ENCODE measurements at regions not wholly inside any gene's neighbourhood (a gene's known extent, or its start where the extent isn't known, plus 50 kb on each side); places are given as distances from the start of the nearest gene placed in this dataset.

DNA sequence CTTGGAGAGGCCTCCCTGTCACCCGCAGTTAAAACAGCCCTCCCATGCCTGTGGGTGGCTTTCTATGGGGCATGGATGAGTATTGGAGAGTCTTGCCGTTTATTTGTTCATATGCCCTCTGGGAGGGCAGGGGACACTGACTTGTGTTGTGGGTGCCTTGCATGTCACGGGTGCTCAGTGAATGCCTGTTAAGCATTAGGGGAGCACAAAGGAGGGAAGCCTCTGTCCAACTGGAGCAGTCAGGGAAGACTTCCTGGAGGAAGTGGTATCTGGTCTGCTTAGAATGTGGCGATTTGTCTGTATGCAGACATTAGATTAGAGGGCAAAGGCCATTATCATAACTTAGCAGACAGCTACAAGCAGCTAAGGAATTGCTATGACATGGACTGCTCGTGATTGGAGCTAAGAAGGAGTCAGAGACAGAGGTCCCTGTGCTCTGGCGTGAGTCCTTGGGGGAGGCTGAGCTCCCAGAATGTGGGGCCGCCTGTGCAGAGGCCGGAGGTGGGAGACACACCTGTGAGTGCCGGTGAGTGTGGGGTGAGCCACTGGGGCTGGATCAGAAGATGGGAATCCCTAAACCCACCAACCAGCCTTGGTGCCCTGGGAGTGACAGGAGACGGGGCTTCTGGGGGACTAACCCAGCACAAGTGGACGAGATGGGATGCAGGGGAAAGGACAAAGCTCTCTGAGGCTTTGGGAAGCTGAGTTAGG is 286.1 kb downstream of the SEC14L1 start:
- DNase-seq (ENCODE audit: low read depth, low spot score) = no peak

- peak; percentile 34 for DNase-seq (ENCODE audit: low read depth, low spot score)
Observed at GRCh38 chr17:77427391-77427991, 286.7 kb downstream of the SEC14L1 start.

GRCh38 chr17:77428020-77428748 is 287.4 kb downstream of the SEC14L1 start:
- DNase-seq (ENCODE audit: low read depth, low spot score) = no peak

GRCh38 chr17:77428749-77429368 is 288.1 kb downstream of the SEC14L1 start:
- DNase-seq (ENCODE audit: low read depth, low spot score) = no peak

DNA sequence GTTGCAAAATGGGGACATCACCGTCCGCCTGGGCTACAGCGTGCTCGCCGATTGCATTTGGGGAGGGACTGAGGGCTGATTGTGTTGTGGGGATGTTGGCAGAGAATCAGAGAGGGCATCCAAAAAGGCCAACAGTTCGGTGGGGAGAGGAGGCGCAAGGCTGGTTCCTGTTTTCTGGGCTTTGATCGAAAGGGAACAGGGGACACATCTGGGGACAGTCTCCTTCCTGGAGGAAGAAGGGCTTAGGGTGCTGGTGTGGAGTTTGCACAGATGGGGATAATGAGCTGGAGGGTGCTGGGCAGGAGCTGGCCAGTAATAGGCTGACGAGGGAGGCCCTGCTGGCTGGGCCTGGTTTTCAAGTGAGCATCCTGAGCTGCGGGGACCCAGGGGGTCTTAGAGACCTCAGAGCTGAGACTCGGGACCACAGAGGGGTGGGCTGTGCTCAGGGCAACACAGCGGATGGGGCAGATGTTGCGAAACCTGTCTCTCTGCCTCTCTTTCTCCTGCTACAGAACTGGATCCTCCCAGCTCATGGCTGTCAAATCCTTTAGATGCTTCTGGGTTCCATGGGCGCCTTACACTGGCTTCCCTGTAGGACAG is 288.7 kb downstream of the SEC14L1 start:
- no peak for DNase-seq (ENCODE audit: low read depth, low spot score)

GRCh38 chr17:77429969-77430752 is 289.4 kb downstream of the SEC14L1 start:
- peak; percentile 99 for DNase-seq (ENCODE audit: low read depth, low spot score)

GRCh38 chr17:77432034-77432661 is 291.4 kb downstream of the SEC14L1 start:
- DNase-seq (ENCODE audit: low read depth, low spot score) = no peak

DNA sequence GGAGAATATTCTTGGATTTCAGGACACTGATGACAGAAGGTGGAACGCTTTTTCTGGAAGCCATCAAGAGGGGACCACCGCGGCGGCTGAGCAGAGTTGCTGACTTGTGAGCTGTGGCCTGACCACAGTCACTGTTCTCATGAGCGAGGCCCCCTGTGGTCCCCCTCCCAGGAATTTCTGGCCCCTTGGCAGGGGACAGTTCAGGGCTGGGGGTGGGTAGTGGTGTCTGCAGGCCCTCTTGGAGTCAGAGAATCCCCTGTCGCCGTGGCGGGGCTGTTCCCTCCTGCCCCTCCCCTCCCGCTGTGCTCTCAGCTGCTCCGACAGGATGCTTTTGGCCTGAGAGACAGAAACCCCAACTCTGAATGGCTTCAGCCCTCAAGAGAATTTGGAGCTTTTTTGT is 292.0 kb downstream of the SEC14L1 start:
- DNase-seq (ENCODE audit: low read depth, low spot score) = peak; percentile 40

GRCh38 chr17:77433385-77434135 is 292.8 kb downstream of the SEC14L1 start:
- DNase-seq (ENCODE audit: low read depth, low spot score) = no peak

DNA sequence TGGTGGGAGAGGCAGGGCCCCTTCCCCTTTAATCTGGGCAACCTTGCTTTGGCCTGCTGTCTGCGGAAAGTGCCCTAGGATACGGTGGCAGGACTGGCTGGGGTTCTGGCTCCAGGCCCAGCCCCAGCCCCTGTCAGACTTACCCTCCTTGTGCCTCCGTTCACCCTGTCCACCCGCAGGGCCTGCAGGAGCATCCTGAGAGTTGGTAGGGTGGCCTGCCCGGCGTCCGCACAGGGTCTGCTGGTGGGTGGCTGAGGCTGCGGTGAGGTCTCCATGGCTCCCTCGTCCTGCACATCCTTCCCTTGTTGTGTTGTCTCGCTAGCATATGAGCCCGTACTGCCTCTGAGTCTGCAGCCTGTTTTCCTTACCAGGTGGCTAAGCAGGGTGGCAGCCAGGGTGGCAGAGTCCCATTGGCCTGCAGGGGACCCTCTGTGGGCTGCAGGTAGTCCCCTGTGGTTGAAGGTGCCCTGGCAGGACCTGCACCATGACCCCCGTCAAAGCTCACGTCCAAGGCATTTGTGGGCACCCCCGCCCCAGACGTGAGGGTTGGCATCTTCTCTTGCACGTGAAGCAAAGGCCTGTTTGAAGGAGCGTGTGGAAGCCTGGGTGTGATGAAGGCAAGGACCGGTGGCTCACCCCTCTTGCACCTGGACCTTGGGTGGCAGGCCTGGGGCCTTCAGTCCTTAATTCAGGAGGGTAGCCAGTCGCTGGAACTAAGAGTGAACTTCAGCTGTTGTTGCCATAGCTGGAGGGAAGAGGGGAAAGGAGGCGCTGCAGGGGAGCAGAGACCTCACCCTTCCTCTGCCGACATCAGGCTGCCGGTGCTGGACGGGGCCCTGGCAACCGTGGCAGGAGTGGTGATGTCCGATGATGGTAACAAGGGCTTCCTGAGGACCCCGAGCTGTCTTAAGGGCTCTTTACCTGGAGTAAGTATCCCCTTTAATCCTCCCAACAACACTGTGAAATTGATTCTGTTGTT is 293.7 kb downstream of the SEC14L1 start:
- no peak for DNase-seq (ENCODE audit: low read depth, low spot score)

DNA sequence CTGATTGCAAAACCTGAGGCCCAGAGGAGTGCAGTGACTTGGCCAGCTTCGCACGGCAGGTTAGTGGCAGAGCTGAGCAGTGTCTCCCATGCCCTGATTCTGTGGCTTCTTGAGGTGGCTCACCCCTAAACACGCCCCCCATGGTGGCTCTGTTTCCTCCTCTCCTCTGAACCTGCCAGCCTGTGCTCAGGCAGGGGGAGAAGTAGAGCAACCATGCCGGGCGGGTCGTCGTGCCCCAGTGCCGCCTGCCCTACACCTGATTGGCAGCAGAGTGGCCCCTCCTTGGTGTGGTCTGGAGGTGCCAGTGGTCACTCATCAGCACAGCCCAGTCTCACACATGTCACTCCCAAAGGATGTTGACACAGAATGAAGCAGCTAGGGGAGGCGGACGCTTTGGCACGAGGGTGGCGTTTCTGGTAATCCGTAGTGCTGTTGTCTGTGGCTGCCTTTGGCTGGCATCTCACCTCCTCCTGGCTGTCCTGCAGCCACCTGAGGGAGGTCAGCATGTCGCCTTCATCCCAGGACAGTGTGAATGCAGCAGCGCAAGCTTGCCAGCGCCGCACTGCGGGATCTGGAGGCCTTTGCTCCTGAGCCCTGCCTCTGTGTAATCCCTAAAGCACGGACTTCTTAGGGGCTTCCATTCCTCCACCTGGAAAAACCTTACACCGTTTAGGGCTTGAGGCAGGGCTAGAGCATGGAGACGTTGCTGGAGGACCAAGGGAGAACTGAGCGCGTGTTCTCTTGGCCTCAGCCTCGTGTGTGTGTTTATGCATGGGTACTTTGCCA is 294.7 kb downstream of the SEC14L1 start:
- peak; percentile 70 for DNase-seq (ENCODE audit: low read depth, low spot score)

GRCh38 chr17:77436058-77436442 is 295.3 kb downstream of the SEC14L1 start:
- DNase-seq (ENCODE audit: low read depth, low spot score) = peak; percentile 87

GRCh38 chr17:77436481-77436880 is 295.7 kb downstream of the SEC14L1 start:
- DNase-seq (ENCODE audit: low read depth, low spot score) = no peak

- DNase-seq (ENCODE audit: low read depth, low spot score) = no peak
Observed at GRCh38 chr17:77437017-77437416, 296.2 kb downstream of the SEC14L1 start.

GRCh38 chr17:77437747-77438146 is 297.0 kb downstream of the SEC14L1 start:
- no peak for DNase-seq (ENCODE audit: low read depth, low spot score)

- no peak for DNase-seq (ENCODE audit: low read depth, low spot score)
Observed at GRCh38 chr17:77438241-77439188, 297.7 kb downstream of the SEC14L1 start.

Data from ELF-1 (cell line).